CD4-positive, alpha-beta memory T cell (primary cell): ENCODE measurements at regions not wholly inside any gene's neighbourhood (a gene's known extent, or its start where the extent isn't known, plus 50 kb on each side); places are given as distances from the start of the nearest gene placed in this dataset.

ENCODE experiments used
- CTCF ChIA-PET: fragments of 350-600 bp; sonication (Branson Sonifier 250); formaldehyde crosslinking; loops from one replicate; lab custom pipeline; 2021; ENCODE audit warnings: inconsistent platforms; ENCODE audit not compliant: partially characterized antibody; lab: Charles Lee
- POLR2A ChIA-PET: fragments of 350-600 bp; sonication (Branson Sonifier 250); formaldehyde crosslinking; loops from one replicate; lab custom pipeline; 2021; ENCODE audit not compliant: partially characterized antibody; lab: Charles Lee
- DNase-seq, 5 donors: peaks; one replicate each; pipeline versions ENCODE4 v3.0.0 to v3.0.0-alpha.2; 2020 to 2022; ENCODE audit warnings: mixed read lengths in 1 of 5
- H3K27ac ChIP-seq: one replicate; pipeline ENCODE4 v1.7.0; 2013; ENCODE audit warnings: low read depth, low read length
- H3K27me3 ChIP-seq: 2 replicates; pipeline ENCODE4 v1.7.0; 2013; ENCODE audit warnings: mild to moderate bottlenecking, low read length, moderate library complexity; ENCODE audit not compliant: insufficient read depth
- H3K36me3 ChIP-seq: 2 replicates; pipeline ENCODE4 v1.7.0; 2013; ENCODE audit warnings: mild to moderate bottlenecking, low read length, moderate library complexity; ENCODE audit not compliant: insufficient read depth
- H3K4me1 ChIP-seq: 2 replicates; pipeline ENCODE4 v1.7.0; 2013; ENCODE audit warnings: mild to moderate bottlenecking, low read length, moderate library complexity; ENCODE audit not compliant: insufficient read depth
- H3K4me3 ChIP-seq, 2 donors: one replicate each; pipeline ENCODE4 v1.7.0; 2013; ENCODE audit warnings: low read length in 2 of 2, mild to moderate bottlenecking in 1 of 2
- H3K9me3 ChIP-seq, 2 donors: one replicate each; pipeline ENCODE4 v1.7.0; 2013; ENCODE audit warnings: low read length in 2 of 2, control low read depth in 1 of 2; ENCODE audit not compliant: control insufficient read depth in 1 of 2
- H3K27ac Mint-ChIP-seq, 7 donors: one replicate each; pipeline ENCODE4 v1.8.0; 2020 to 2021; ENCODE audit warnings: mixed read lengths in 7 of 7, mild to moderate bottlenecking in 6 of 7, inconsistent platforms in 3 of 7, moderate library complexity in 3 of 7
- H3K27me3 Mint-ChIP-seq, 2 donors: one replicate each; pipeline ENCODE4 v1.8.0; 2020 to 2021; ENCODE audit warnings: mixed read lengths in 2 of 2
- H3K36me3 Mint-ChIP-seq, 2 donors: one replicate each; pipeline ENCODE4 v1.8.0; 2020 to 2021; ENCODE audit warnings: mixed read lengths in 2 of 2, inconsistent platforms in 1 of 2, mild to moderate bottlenecking in 1 of 2
- H3K4me1 Mint-ChIP-seq, 4 donors: one replicate each; pipeline ENCODE4 v1.8.0; 2020 to 2021; ENCODE audit warnings: mixed read lengths in 4 of 4, mild to moderate bottlenecking in 1 of 4
- H3K4me3 Mint-ChIP-seq, 8 donors: one replicate each; pipeline ENCODE4 v1.8.0; 2020 to 2021; ENCODE audit warnings: mixed read lengths in 8 of 8, mild to moderate bottlenecking in 7 of 8, moderate library complexity in 6 of 8, inconsistent platforms in 3 of 8
- H3K9me3 Mint-ChIP-seq, 8 donors: one replicate each; pipeline ENCODE4 v1.8.0; 2020 to 2021; ENCODE audit warnings: mixed read lengths in 8 of 8, mild to moderate bottlenecking in 5 of 8, inconsistent platforms in 3 of 8, moderate library complexity in 1 of 8
- intact Hi-C: fragments of 100-400 bp; cut with micrococcal nuclease; formaldehyde crosslinking; loops from one replicate; pipeline ENCODE4 v1.15.1; 2023

GRCh38 chr4:175238827-175239517 is 320.8 kb downstream of the ADAM29 start:
- Mint-ChIP-seq H3K36me3 (no peaks in the 10 kb centered on the region), H3K27me3 (no peaks in the 10 kb centered on the region), H3K4me3 (no peak overlapping the region), H3K9me3 (peaks cover 0 to 5% (median 1%) of the 10 kb centered on the region in 8 donors), H3K4me1 (no peaks in the 10 kb centered on the region), H3K27ac (no peak overlapping the region)
- H3K27me3 ChIP-seq, result no peaks in the 10 kb centered on the region
- no peaks in the 10 kb centered on the region for H3K4me1 ChIP-seq
- no peaks in the 10 kb centered on the region for H3K36me3 ChIP-seq
- DNase-seq, result no peak
- H3K9me3 ChIP-seq, result no peaks in the 10 kb centered on the region
- H3K27ac ChIP-seq, result no peak overlapping the region
- POLR2A ChIA-PET, result no interaction called here
- no peak overlapping the region for H3K4me3 ChIP-seq
- CTCF ChIA-PET, result no interaction called here
- intact Hi-C loops, result no loop called here

- H3K36me3 ChIP-seq, result no peaks in the 10 kb centered on the region
- H3K4me1 Mint-ChIP-seq, result no peaks in the 10 kb centered on the region
- DNase-seq, result no peak
- ChIA-PET POLR2A (no interaction called here), CTCF (no interaction called here)
- no peaks in the 10 kb centered on the region for H3K27me3 Mint-ChIP-seq
- no peaks in the 10 kb centered on the region for H3K36me3 Mint-ChIP-seq
- no peak overlapping the region for H3K27ac Mint-ChIP-seq
- H3K27ac ChIP-seq, result no peak overlapping the region
- no peak overlapping the region for H3K4me3 ChIP-seq
- H3K9me3 ChIP-seq, result no peaks in the 10 kb centered on the region
- H3K9me3 Mint-ChIP-seq, result peaks cover 0 to 8% (median 2%) of the 10 kb centered on the region in 8 donors
- no peaks in the 10 kb centered on the region for H3K4me1 ChIP-seq
- intact Hi-C loops, result no loop called here
- no peak overlapping the region for H3K4me3 Mint-ChIP-seq
- H3K27me3 ChIP-seq, result no peaks in the 10 kb centered on the region
Observed at GRCh38 chr4:175246941-175247340, 328.8 kb downstream of the ADAM29 start.

- ChIA-PET CTCF (no interaction called here), POLR2A (no interaction called here)
- H3K36me3 Mint-ChIP-seq, result no peaks in the 10 kb centered on the region
- Histone ChIP-seq H3K4me3 (no peak overlapping the region), H3K27ac (no peak overlapping the region), H3K27me3 (no peaks in the 10 kb centered on the region), H3K36me3 (no peaks in the 10 kb centered on the region), H3K4me1 (no peaks in the 10 kb centered on the region), H3K9me3 (no peaks in the 10 kb centered on the region)
- H3K27me3 Mint-ChIP-seq, result no peaks in the 10 kb centered on the region
- H3K9me3 Mint-ChIP-seq, result peaks cover 0 to 4% (median 2%) of the 10 kb centered on the region in 8 donors
- no peaks in the 10 kb centered on the region for H3K4me1 Mint-ChIP-seq
- intact Hi-C loops, result no loop called here
- no peak for DNase-seq
- no peak overlapping the region for H3K4me3 Mint-ChIP-seq
- no peak overlapping the region for H3K27ac Mint-ChIP-seq
Observed at GRCh38 chr4:175252642-175253041, 334.5 kb downstream of the ADAM29 start.

- no peak for DNase-seq
- H3K27ac ChIP-seq, result no peak overlapping the region
- no peak overlapping the region for H3K27ac Mint-ChIP-seq
- H3K27me3 Mint-ChIP-seq, result no peaks in the 10 kb centered on the region
- POLR2A ChIA-PET, result no interaction called here
- no peaks in the 10 kb centered on the region for H3K36me3 Mint-ChIP-seq
- intact Hi-C loops, result no loop called here
- H3K4me1 ChIP-seq, result no peaks in the 10 kb centered on the region
- H3K9me3 ChIP-seq, result no peaks in the 10 kb centered on the region
- H3K4me1 Mint-ChIP-seq, result no peaks in the 10 kb centered on the region
- CTCF ChIA-PET, result no interaction called here
- H3K9me3 Mint-ChIP-seq, result peaks cover 0 to 4% (median 2%) of the 10 kb centered on the region in 8 donors
- no peaks in the 10 kb centered on the region for H3K36me3 ChIP-seq
- no peak overlapping the region for H3K4me3 ChIP-seq
- H3K27me3 ChIP-seq, result no peaks in the 10 kb centered on the region
- no peak overlapping the region for H3K4me3 Mint-ChIP-seq
Observed at GRCh38 chr4:175253184-175253902, 335.2 kb downstream of the ADAM29 start.

- Mint-ChIP-seq H3K36me3 (no peaks in the 10 kb centered on the region), H3K4me1 (no peaks in the 10 kb centered on the region), H3K4me3 (no peak overlapping the region), H3K27me3 (no peaks in the 10 kb centered on the region), H3K27ac (no peak overlapping the region), H3K9me3 (peaks cover 0 to 4% (median under 1%) of the 10 kb centered on the region in 8 donors)
- Histone ChIP-seq H3K27me3 (no peaks in the 10 kb centered on the region), H3K27ac (no peak overlapping the region), H3K4me3 (no peak overlapping the region), H3K9me3 (no peaks in the 10 kb centered on the region), H3K4me1 (no peaks in the 10 kb centered on the region), H3K36me3 (no peaks in the 10 kb centered on the region)
- DNase-seq, result no peak
- intact Hi-C loops, result no loop called here
- POLR2A ChIA-PET, result no interaction called here
- CTCF ChIA-PET, result no interaction called here
Observed at GRCh38 chr4:175263537-175263936, 345.4 kb downstream of the ADAM29 start.

- H3K4me1 ChIP-seq, result no peaks in the 10 kb centered on the region
- Mint-ChIP-seq H3K27ac (no peak overlapping the region), H3K9me3 (peaks cover 0 to 3% (median 0%) of the 10 kb centered on the region in 8 donors), H3K27me3 (no peaks in the 10 kb centered on the region), H3K4me1 (no peaks in the 10 kb centered on the region), H3K36me3 (no peaks in the 10 kb centered on the region), H3K4me3 (peak overlapping the region in 1 of 8 donors; percentile 2)
- H3K9me3 ChIP-seq, result no peaks in the 10 kb centered on the region
- intact Hi-C loops, result no loop called here
- H3K4me3 ChIP-seq, result no peak overlapping the region
- H3K36me3 ChIP-seq, result no peaks in the 10 kb centered on the region
- no peaks in the 10 kb centered on the region for H3K27me3 ChIP-seq
- H3K27ac ChIP-seq, result no peak overlapping the region
- no peak for DNase-seq
- POLR2A ChIA-PET, result no interaction called here
- CTCF ChIA-PET, result no interaction called here
Observed at GRCh38 chr4:175271010-175271630, 353.0 kb downstream of the ADAM29 start.

GRCh38 chr4:175273995-175274753 is 356.0 kb downstream of the ADAM29 start:
- H3K4me3 Mint-ChIP-seq, result no peak overlapping the region
- H3K27me3 Mint-ChIP-seq, result no peaks in the 10 kb centered on the region
- ChIA-PET POLR2A (no interaction called here), CTCF (no interaction called here)
- Histone ChIP-seq H3K36me3 (no peaks in the 10 kb centered on the region), H3K4me1 (no peaks in the 10 kb centered on the region), H3K27me3 (no peaks in the 10 kb centered on the region), H3K4me3 (no peak overlapping the region), H3K27ac (no peak overlapping the region), H3K9me3 (no peaks in the 10 kb centered on the region)
- no peaks in the 10 kb centered on the region for H3K36me3 Mint-ChIP-seq
- intact Hi-C loops, result no loop called here
- H3K9me3 Mint-ChIP-seq, result peaks cover 0 to 3% (median 0%) of the 10 kb centered on the region in 8 donors
- H3K27ac Mint-ChIP-seq, result no peak overlapping the region
- no peaks in the 10 kb centered on the region for H3K4me1 Mint-ChIP-seq
- no peak for DNase-seq
